HUES48 (cell line): ENCODE measurements at regions not wholly inside any gene's neighbourhood (a gene's known extent, or its start where the extent isn't known, plus 50 kb on each side); places are given as distances from the start of the nearest gene placed in this dataset.

Experiments used
- H3K27ac ChIP-seq: one replicate; pipeline ENCODE4 v1.7.0; 2013; ENCODE audit warnings: low read depth, low read length, inconsistent platforms
- H3K27me3 ChIP-seq: 2 replicates; pipeline ENCODE4 v1.6.1; 2013; ENCODE audit warnings: mild to moderate bottlenecking, low read length; ENCODE audit not compliant: control insufficient read depth, insufficient read depth
- H3K36me3 ChIP-seq: 2 replicates; pipeline ENCODE4 v1.6.1; 2013; ENCODE audit warnings: low read length; ENCODE audit not compliant: control insufficient read depth, insufficient read depth
- H3K4me1 ChIP-seq: 2 replicates; pipeline ENCODE4 v1.6.1; 2013; ENCODE audit warnings: mild to moderate bottlenecking, low read length; ENCODE audit not compliant: control insufficient read depth, insufficient read depth
- H3K4me3 ChIP-seq: 2 replicates; pipeline ENCODE4 v1.5.1; 2013; ENCODE audit warnings: mild to moderate bottlenecking, low read depth, low read length
- H3K9ac ChIP-seq: 2 replicates; pipeline ENCODE4 v1.6.1; 2013; ENCODE audit warnings: mild to moderate bottlenecking, low read depth, low read length, moderate library complexity
- H3K9me3 ChIP-seq: 2 replicates; pipeline ENCODE4 v1.6.1; 2013; ENCODE audit warnings: low read length; ENCODE audit not compliant: control insufficient read depth, insufficient read depth

- Histone ChIP-seq H3K27ac (no peak overlapping the region), H3K36me3 (no peaks in the 10 kb centered on the region), H3K4me3 (no peak overlapping the region), H3K9me3 (peaks cover 4% of the 10 kb centered on the region; the same call in 1 of the 2 replicates), H3K4me1 (no peaks in the 10 kb centered on the region), H3K9ac (no peak overlapping the region), H3K27me3 (no peaks in the 10 kb centered on the region)
These were observed 2666.5 kb downstream of the ARAP2 start for GRCh38 chr4:33577791-33578190.

- Histone ChIP-seq H3K9ac (no peak overlapping the region), H3K27me3 (no peaks in the 10 kb centered on the region), H3K4me1 (no peaks in the 10 kb centered on the region), H3K4me3 (no peak overlapping the region), H3K36me3 (no peaks in the 10 kb centered on the region), H3K9me3 (peaks cover 4% of the 10 kb centered on the region; the same call in 1 of the 2 replicates), H3K27ac (no peak overlapping the region)
These were observed 2664.4 kb downstream of the ARAP2 start for GRCh38 chr4:33579951-33580350.

- H3K27me3 ChIP-seq, result no peaks in the 10 kb centered on the region
- H3K36me3 ChIP-seq, result no peaks in the 10 kb centered on the region
- H3K9ac ChIP-seq, result no peak overlapping the region
- H3K27ac ChIP-seq, result no peak overlapping the region
- H3K4me3 ChIP-seq, result 0 out of 2 replicates have a peak overlapping the region, but pooled peaks have one; percentile 8
- H3K9me3 ChIP-seq, result peaks cover 80% of the 10 kb centered on the region
- H3K4me1 ChIP-seq, result no peaks in the 10 kb centered on the region
These were observed 2651.6 kb downstream of the ARAP2 start for GRCh38 chr4:33592701-33593100.

GRCh38 chr4:33606951-33607350, 2637.4 kb downstream of the ARAP2 start:
- no peaks in the 10 kb centered on the region for H3K36me3 ChIP-seq
- no peak overlapping the region for H3K9ac ChIP-seq
- H3K27ac ChIP-seq, result no peak overlapping the region
- H3K4me3 ChIP-seq, result no peak overlapping the region
- H3K27me3 ChIP-seq, result no peaks in the 10 kb centered on the region
- peaks cover 45% of the 10 kb centered on the region for H3K9me3 ChIP-seq
- H3K4me1 ChIP-seq, result no peaks in the 10 kb centered on the region

GRCh38 chr4:33616121-33616520, 2628.2 kb downstream of the ARAP2 start:
- H3K27me3 ChIP-seq, result no peaks in the 10 kb centered on the region
- H3K27ac ChIP-seq, result no peak overlapping the region
- no peaks in the 10 kb centered on the region for H3K4me1 ChIP-seq
- no peak overlapping the region for H3K4me3 ChIP-seq
- no peaks in the 10 kb centered on the region for H3K36me3 ChIP-seq
- peaks cover 23% of the 10 kb centered on the region for H3K9me3 ChIP-seq
- no peak overlapping the region for H3K9ac ChIP-seq

- no peaks in the 10 kb centered on the region for H3K9me3 ChIP-seq
- no peaks in the 10 kb centered on the region for H3K36me3 ChIP-seq
- no peak overlapping the region for H3K27ac ChIP-seq
- no peaks in the 10 kb centered on the region for H3K27me3 ChIP-seq
- no peaks in the 10 kb centered on the region for H3K4me1 ChIP-seq
- H3K4me3 ChIP-seq, result no peak overlapping the region
- H3K9ac ChIP-seq, result no peak overlapping the region
These were observed 2618.6 kb downstream of the ARAP2 start for GRCh38 chr4:33625748-33626147.

GRCh38 chr4:33626221-33626620, 2618.1 kb downstream of the ARAP2 start:
- Histone ChIP-seq H3K36me3 (no peaks in the 10 kb centered on the region), H3K27ac (no peak overlapping the region), H3K9me3 (no peaks in the 10 kb centered on the region), H3K9ac (no peak overlapping the region), H3K4me1 (no peaks in the 10 kb centered on the region), H3K4me3 (no peak overlapping the region), H3K27me3 (no peaks in the 10 kb centered on the region)

- no peaks in the 10 kb centered on the region for H3K4me1 ChIP-seq
- no peaks in the 10 kb centered on the region for H3K36me3 ChIP-seq
- no peak overlapping the region for H3K9ac ChIP-seq
- no peak overlapping the region for H3K27ac ChIP-seq
- no peaks in the 10 kb centered on the region for H3K27me3 ChIP-seq
- H3K9me3 ChIP-seq, result 0 out of 2 replicates have a peak, but pooled peaks cover 3% of the 10 kb centered on the region
- H3K4me3 ChIP-seq, result no peak overlapping the region
These were observed 2616.0 kb downstream of the ARAP2 start for GRCh38 chr4:33628296-33628695.

GRCh38 chr4:33649015-33649414, 2595.3 kb downstream of the ARAP2 start:
- H3K4me1 ChIP-seq, result no peaks in the 10 kb centered on the region
- H3K4me3 ChIP-seq, result no peak overlapping the region
- H3K27me3 ChIP-seq, result no peaks in the 10 kb centered on the region
- H3K27ac ChIP-seq, result no peak overlapping the region
- H3K36me3 ChIP-seq, result no peaks in the 10 kb centered on the region
- H3K9ac ChIP-seq, result no peak overlapping the region
- no peaks in the 10 kb centered on the region for H3K9me3 ChIP-seq

- Histone ChIP-seq H3K36me3 (no peaks in the 10 kb centered on the region), H3K4me3 (no peak overlapping the region)
These were observed 2594.8 kb downstream of the ARAP2 start for GRCh38 chr4:33649471-33649870.

GRCh38 chr4:33650036-33650435, 2594.3 kb downstream of the ARAP2 start:
- no peaks in the 10 kb centered on the region for H3K27me3 ChIP-seq
- H3K9ac ChIP-seq, result no peak overlapping the region
- H3K36me3 ChIP-seq, result no peaks in the 10 kb centered on the region
- H3K4me3 ChIP-seq, result no peak overlapping the region
- no peaks in the 10 kb centered on the region for H3K9me3 ChIP-seq
- no peak overlapping the region for H3K27ac ChIP-seq
- H3K4me1 ChIP-seq, result no peaks in the 10 kb centered on the region

More at GRCh38 chr4:33649471-33649870, 2594.8 kb downstream of the ARAP2 start:
- no peaks in the 10 kb centered on the region for H3K27me3 ChIP-seq
- H3K4me1 ChIP-seq, result no peaks in the 10 kb centered on the region
- H3K9me3 ChIP-seq, result no peaks in the 10 kb centered on the region
- no peak overlapping the region for H3K27ac ChIP-seq
- H3K9ac ChIP-seq, result no peak overlapping the region

- H3K36me3 ChIP-seq, result no peaks in the 10 kb centered on the region
- no peak overlapping the region for H3K9ac ChIP-seq
- H3K27ac ChIP-seq, result no peak overlapping the region
- peaks cover 6% of the 10 kb centered on the region; the same call in 1 of the 2 replicates for H3K9me3 ChIP-seq
- no peaks in the 10 kb centered on the region for H3K4me1 ChIP-seq
- H3K27me3 ChIP-seq, result no peaks in the 10 kb centered on the region
- H3K4me3 ChIP-seq, result no peak overlapping the region
These were observed 2585.3 kb downstream of the ARAP2 start for GRCh38 chr4:33658971-33659370.
